Stimulated activated CD8-positive, alpha-beta memory T cell treated with anti-CD3 and anti-CD28 coated beads, Interleukin-4, amount 100 ng/mL, for 1 hour (primary cell): ENCODE measurements at regions not wholly inside any gene's neighbourhood (a gene's known extent, or its start where the extent isn't known, plus 50 kb on each side); places are given as distances from the start of the nearest gene placed in this dataset.
"Not testable (repeated sequence)": the region's sequence is repeated elsewhere in the genome, so short reads cannot be mapped to it uniquely, and the experiment has no call there.

Experiments
- DNase-seq, 2 donors: peaks; one replicate each; pipeline ENCODE4 v3.0.0-alpha.2; 2020; ENCODE audit warnings: low read depth in 2 of 2, low spot score in 1 of 2

- DNase-seq: no peak
These were observed 572.4 kb upstream of the PPP2R3A start for GRCh38 chr3:135393159-135393558.

GRCh38 chr3:135393898-135394525, 571.5 kb upstream of the PPP2R3A start:
- no peak for DNase-seq

- no peak for DNase-seq
These were observed 553.1 kb upstream of the PPP2R3A start for GRCh38 chr3:135412475-135412874.

GRCh38 chr3:135416182-135416581, 549.3 kb upstream of the PPP2R3A start:
- no peak for DNase-seq

- DNase-seq: no peak
These were observed 546.4 kb upstream of the PPP2R3A start for GRCh38 chr3:135419155-135419554.

- DNase-seq: no peak
These were observed 539.0 kb upstream of the PPP2R3A start for GRCh38 chr3:135426508-135426907.

GRCh38 chr3:135432402-135432801, 533.1 kb upstream of the PPP2R3A start:
- DNase-seq: no peak

GRCh38 chr3:135438889-135439597, 526.5 kb upstream of the PPP2R3A start:
- not testable (repeated sequence) for DNase-seq

GRCh38 chr3:135439632-135440031, 525.9 kb upstream of the PPP2R3A start:
- not testable (repeated sequence) for DNase-seq

- DNase-seq: no peak
These were observed 525.3 kb upstream of the PPP2R3A start for GRCh38 chr3:135440233-135440632.

- DNase-seq: no peak
These were observed 524.8 kb upstream of the PPP2R3A start for GRCh38 chr3:135440746-135441145.

GRCh38 chr3:135444058-135444457, 521.5 kb upstream of the PPP2R3A start:
- DNase-seq: no peak

GRCh38 chr3:135447483-135447882, 518.0 kb upstream of the PPP2R3A start:
- no peak for DNase-seq

- no peak for DNase-seq
These were observed 517.0 kb upstream of the PPP2R3A start for GRCh38 chr3:135448520-135448919.

- no peak for DNase-seq
These were observed 516.5 kb upstream of the PPP2R3A start for GRCh38 chr3:135449046-135449445.

GRCh38 chr3:135451037-135451785, 514.3 kb upstream of the PPP2R3A start:
- DNase-seq: no peak

- DNase-seq: no peak
These were observed 512.6 kb upstream of the PPP2R3A start for GRCh38 chr3:135452881-135453280.

GRCh38 chr3:135453326-135453725, 512.2 kb upstream of the PPP2R3A start:
- DNase-seq: no peak

GRCh38 chr3:135454890-135455289, 510.6 kb upstream of the PPP2R3A start:
- no peak for DNase-seq

GRCh38 chr3:135456108-135456790, 509.3 kb upstream of the PPP2R3A start:
- no peak for DNase-seq

- DNase-seq: no peak
These were observed 506.8 kb upstream of the PPP2R3A start for GRCh38 chr3:135458541-135459322.
